G401 (cell line): ENCODE measurements at regions not wholly inside any gene's neighbourhood (a gene's known extent, or its start where the extent isn't known, plus 50 kb on each side); places are given as distances from the start of the nearest gene placed in this dataset.
"Not testable (repeated sequence)": the region's sequence is repeated elsewhere in the genome, so short reads cannot be mapped to it uniquely, and the experiment has no call there.

Experiments used
- DNase-seq: peaks from one replicate; pipeline ENCODE4 v3.0.0-alpha.2; 2015; ENCODE audit warnings: low spot score
- in situ Hi-C: cut with HindIII; loops from 2 replicates; pipeline ENCODE4 v1.10.0; 2016; ENCODE audit warnings: low sequenced_read_pairs, mixed read lengths

- in situ Hi-C loops: no loop called here
- DNase-seq: no peak
Observed at GRCh38 chr3:159380891-159381290, 579.0 kb downstream of the MFSD1 start.

GRCh38 chr3:159390656-159391212 lies 588.9 kb downstream of the MFSD1 start:
- in situ Hi-C loops: no loop called here
- DNase-seq: no peak

GRCh38 chr3:159397683-159398082 lies 591.0 kb upstream of the IL12A start:
- DNase-seq, in situ Hi-C loops: not testable (repeated sequence)

- in situ Hi-C loops: no loop called here
- no peak for DNase-seq
Observed at GRCh38 chr3:159401069-159401468, 587.6 kb upstream of the IL12A start.

GRCh38 chr3:159409711-159410110 lies 578.9 kb upstream of the IL12A start:
- DNase-seq, in situ Hi-C loops: not testable (repeated sequence)

- in situ Hi-C loops: no loop called here
Observed at GRCh38 chr3:159413319-159413718, 575.3 kb upstream of the IL12A start.

GRCh38 chr3:159416856-159417255 lies 571.8 kb upstream of the IL12A start:
- in situ Hi-C loops: no loop called here
- DNase-seq: no peak

More at GRCh38 chr3:159413319-159413718, 575.3 kb upstream of the IL12A start:
- no peak for DNase-seq

GRCh38 chr3:159417761-159418160 lies 570.9 kb upstream of the IL12A start:
- DNase-seq: no peak
- in situ Hi-C loops: no loop called here

- in situ Hi-C loops: no loop called here
- no peak for DNase-seq
Observed at GRCh38 chr3:159418571-159419526, 569.8 kb upstream of the IL12A start.

GRCh38 chr3:159429702-159430101 lies 558.9 kb upstream of the IL12A start:
- DNase-seq: no peak
- in situ Hi-C loops: no loop called here

GRCh38 chr3:159432682-159433340 lies 555.8 kb upstream of the IL12A start:
- peak; percentile 11 for DNase-seq
- in situ Hi-C loops: no loop called here

- in situ Hi-C loops: no loop called here
- DNase-seq: no peak
Observed at GRCh38 chr3:159439346-159439745, 549.3 kb upstream of the IL12A start.

GRCh38 chr3:159441279-159441678 lies 547.4 kb upstream of the IL12A start:
- in situ Hi-C loops: no loop called here
- no peak for DNase-seq

GRCh38 chr3:159443266-159443665 lies 545.4 kb upstream of the IL12A start:
- in situ Hi-C loops: no loop called here
- DNase-seq: no peak

- DNase-seq: no peak
- in situ Hi-C loops: no loop called here
Observed at GRCh38 chr3:159447841-159448240, 540.8 kb upstream of the IL12A start.

GRCh38 chr3:159448902-159449301 lies 539.7 kb upstream of the IL12A start:
- no peak for DNase-seq
- in situ Hi-C loops: no loop called here

- in situ Hi-C loops: no loop called here
- DNase-seq: no peak
Observed at GRCh38 chr3:159451067-159451466, 537.6 kb upstream of the IL12A start.

- in situ Hi-C loops: no loop called here
- DNase-seq: no peak
Observed at GRCh38 chr3:159451482-159451881, 537.2 kb upstream of the IL12A start.

GRCh38 chr3:159453036-159453435 lies 535.6 kb upstream of the IL12A start:
- in situ Hi-C loops: no loop called here

GRCh38 chr3:159453945-159454344 lies 534.7 kb upstream of the IL12A start:
- DNase-seq: no peak
- in situ Hi-C loops: no loop called here

More at GRCh38 chr3:159453036-159453435, 535.6 kb upstream of the IL12A start:
- DNase-seq: no peak
